SK-N-SH treated with all-trans-retinoic acid at 6 μM for 48 hours (cell line): ENCODE measurements at regions not wholly inside any gene's neighbourhood (a gene's known extent, or its start where the extent isn't known, plus 50 kb on each side); places are given as distances from the start of the nearest gene placed in this dataset.

Experiments used
- ATAC-seq: fragments of 200-7000 bp; cut with Tn5 transposase; 3 replicates; pipeline ENCODE4 v1.9.1; 2020; ENCODE audit warnings: mild to moderate bottlenecking, moderate library complexity
- ARNTL ChIP-seq: fragments of 450-650 bp; formaldehyde crosslinking; IDR thresholded peaks from 2 replicates; pipeline ENCODE4 v1.5.0; 2020; ENCODE audit warnings: low read depth, mild to moderate bottlenecking, moderate library complexity, borderline replicate concordance
- CSDC2 ChIP-seq: fragments of 250-450 bp; sonication (Bioruptor Pico); IDR thresholded peaks from 2 replicates; pipeline ENCODE4 v1.5.0; 2020; ENCODE audit warnings: mild to moderate bottlenecking, moderate library complexity
- ESRRG ChIP-seq: fragments of 250-450 bp; sonication (Bioruptor Pico); IDR thresholded peaks from 2 replicates; pipeline ENCODE4 v1.6.1; 2021; ENCODE audit warnings: mild to moderate bottlenecking
- ISL1 ChIP-seq: fragments of 250-450 bp; sonication (Bioruptor Pico); IDR thresholded peaks from 2 replicates; pipeline ENCODE4 v2.1.2; 2022; ENCODE audit warnings: mild to moderate bottlenecking, moderate library complexity
- OSR1 ChIP-seq: fragments of 250-450 bp; sonication (Bioruptor Pico); IDR thresholded peaks from 2 replicates; pipeline ENCODE4 v1.8.0; 2022; ENCODE audit warnings: moderate library complexity, mild to moderate bottlenecking, inconsistent platforms
- PPARA ChIP-seq: fragments of 250-450 bp; sonication (Bioruptor Pico); IDR thresholded peaks from 2 replicates; pipeline ENCODE4 v1.5.0; 2020; ENCODE audit warnings: mild to moderate bottlenecking, borderline replicate concordance
- RARB ChIP-seq: fragments of 250-450 bp; sonication (Bioruptor Pico); IDR thresholded peaks from 2 replicates; pipeline ENCODE4 v1.8.0; 2021; ENCODE audit warnings: mild to moderate bottlenecking, moderate library complexity
- SNAI2 ChIP-seq: fragments of 250-450 bp; sonication (Bioruptor Pico); IDR thresholded peaks from 2 replicates; pipeline ENCODE4 v1.5.0; 2020; ENCODE audit warnings: mild to moderate bottlenecking, moderate library complexity
- TCF4 ChIP-seq: fragments of 250-450 bp; sonication (Bioruptor Pico); IDR thresholded peaks from 2 replicates; pipeline ENCODE4 v1.8.0; 2021; ENCODE audit warnings: mild to moderate bottlenecking, moderate library complexity, borderline replicate concordance
- TOX ChIP-seq: fragments of 250-450 bp; sonication (Bioruptor Pico); IDR thresholded peaks from 2 replicates; pipeline ENCODE4 v1.8.0; 2021; ENCODE audit warnings: mild to moderate bottlenecking, moderate library complexity, borderline replicate concordance
- ZC3H10 ChIP-seq: fragments of 250-450 bp; sonication (Bioruptor Pico); IDR thresholded peaks from 2 replicates; pipeline ENCODE4 v1.5.1; 2021; ENCODE audit warnings: mild to moderate bottlenecking, moderate library complexity
- ZFP30 ChIP-seq: fragments of 450-650 bp; formaldehyde crosslinking; IDR thresholded peaks from 2 replicates; pipeline ENCODE4 v1.5.0; 2022; ENCODE audit warnings: mild to moderate bottlenecking, moderate library complexity
- ZNF565 ChIP-seq: fragments of 450-650 bp; formaldehyde crosslinking; conservative IDR thresholded peaks from 2 replicates; pipeline ENCODE4 v1.5.0; 2020; ENCODE audit warnings: low read depth, mild to moderate bottlenecking, moderate library complexity
- ZNF70 ChIP-seq: fragments of 450-650 bp; formaldehyde crosslinking; IDR thresholded peaks from 2 replicates; pipeline ENCODE4 v1.5.0; 2020; ENCODE audit warnings: mild to moderate bottlenecking, moderate library complexity
- ZNF8 ChIP-seq: fragments of 450-650 bp; formaldehyde crosslinking; IDR thresholded peaks from 2 replicates; pipeline ENCODE4 v1.5.0; 2020; ENCODE audit warnings: mild to moderate bottlenecking, moderate library complexity
- TF ChIP-seq, protein P1 (sequence below): fragments of 250-450 bp; sonication (Bioruptor Pico); IDR thresholded peaks from 2 replicates; pipeline ENCODE4 v1.5.0; 2020; ENCODE audit warnings: mild to moderate bottlenecking, moderate library complexity
- TF ChIP-seq, protein P2 (sequence below): fragments of 250-450 bp; sonication (Bioruptor Pico); IDR thresholded peaks from 2 replicates; pipeline ENCODE4 v1.5.1; 2020; ENCODE audit warnings: low read depth, mild to moderate bottlenecking, moderate library complexity
- TF ChIP-seq, protein P3 (sequence below): fragments of 250-450 bp; sonication (Bioruptor Pico); IDR thresholded peaks from 2 replicates; pipeline ENCODE4 v1.5.1; 2021; ENCODE audit warnings: mild to moderate bottlenecking, moderate library complexity
- TF ChIP-seq, protein P4 (sequence below): fragments of 250-450 bp; sonication (Bioruptor Pico); IDR thresholded peaks from 2 replicates; pipeline ENCODE4 v1.8.0; 2020; ENCODE audit warnings: mild to moderate bottlenecking, moderate library complexity, borderline replicate concordance
- TF ChIP-seq, protein P5 (sequence below): fragments of 250-450 bp; sonication (Bioruptor Pico); IDR thresholded peaks from 2 replicates; pipeline ENCODE4 v1.8.0; 2021; ENCODE audit warnings: low read depth, mild to moderate bottlenecking, moderate library complexity, borderline replicate concordance

DNA sequence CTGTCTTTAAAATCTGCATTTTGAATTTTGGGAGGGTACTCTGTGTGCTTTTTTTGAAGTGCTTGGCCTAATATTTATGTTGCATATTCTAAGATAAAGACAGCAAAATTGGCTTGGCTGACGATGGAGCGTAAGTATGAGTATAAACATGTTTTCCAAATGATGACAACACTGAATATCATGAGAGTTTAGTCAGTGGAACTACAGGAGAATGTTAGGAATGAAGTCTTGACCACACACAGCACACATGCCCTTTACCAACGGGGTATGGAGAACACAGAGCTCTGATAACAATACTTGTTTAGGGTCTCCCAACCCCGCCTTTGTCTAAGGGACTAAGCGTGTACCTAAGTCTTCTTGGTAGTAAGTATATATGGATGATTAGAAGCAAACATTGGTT is 253.9 kb upstream of the FZD8 start:
- ATAC-seq, result peak; percentile 84
- no peak for TF ChIP-seq RARB (CRISPR knock-in tag)
- TF ChIP-seq ZC3H10 (CRISPR knock-in tag), result no peak
- no peak for TF ChIP-seq ARNTL (CRISPR knock-in tag)
- TF ChIP-seq TOX, result no peak
- TF ChIP-seq, protein P1, sequence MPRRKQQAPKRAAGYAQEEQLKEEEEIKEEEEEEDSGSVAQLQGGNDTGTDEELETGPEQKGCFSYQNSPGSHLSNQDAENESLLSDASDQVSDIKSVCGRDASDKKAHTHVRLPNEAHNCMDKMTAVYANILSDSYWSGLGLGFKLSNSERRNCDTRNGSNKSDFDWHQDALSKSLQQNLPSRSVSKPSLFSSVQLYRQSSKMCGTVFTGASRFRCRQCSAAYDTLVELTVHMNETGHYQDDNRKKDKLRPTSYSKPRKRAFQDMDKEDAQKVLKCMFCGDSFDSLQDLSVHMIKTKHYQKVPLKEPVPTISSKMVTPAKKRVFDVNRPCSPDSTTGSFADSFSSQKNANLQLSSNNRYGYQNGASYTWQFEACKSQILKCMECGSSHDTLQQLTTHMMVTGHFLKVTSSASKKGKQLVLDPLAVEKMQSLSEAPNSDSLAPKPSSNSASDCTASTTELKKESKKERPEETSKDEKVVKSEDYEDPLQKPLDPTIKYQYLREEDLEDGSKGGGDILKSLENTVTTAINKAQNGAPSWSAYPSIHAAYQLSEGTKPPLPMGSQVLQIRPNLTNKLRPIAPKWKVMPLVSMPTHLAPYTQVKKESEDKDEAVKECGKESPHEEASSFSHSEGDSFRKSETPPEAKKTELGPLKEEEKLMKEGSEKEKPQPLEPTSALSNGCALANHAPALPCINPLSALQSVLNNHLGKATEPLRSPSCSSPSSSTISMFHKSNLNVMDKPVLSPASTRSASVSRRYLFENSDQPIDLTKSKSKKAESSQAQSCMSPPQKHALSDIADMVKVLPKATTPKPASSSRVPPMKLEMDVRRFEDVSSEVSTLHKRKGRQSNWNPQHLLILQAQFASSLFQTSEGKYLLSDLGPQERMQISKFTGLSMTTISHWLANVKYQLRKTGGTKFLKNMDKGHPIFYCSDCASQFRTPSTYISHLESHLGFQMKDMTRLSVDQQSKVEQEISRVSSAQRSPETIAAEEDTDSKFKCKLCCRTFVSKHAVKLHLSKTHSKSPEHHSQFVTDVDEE (CRISPR knock-in tag), result no peak
- TF ChIP-seq, protein P2, sequence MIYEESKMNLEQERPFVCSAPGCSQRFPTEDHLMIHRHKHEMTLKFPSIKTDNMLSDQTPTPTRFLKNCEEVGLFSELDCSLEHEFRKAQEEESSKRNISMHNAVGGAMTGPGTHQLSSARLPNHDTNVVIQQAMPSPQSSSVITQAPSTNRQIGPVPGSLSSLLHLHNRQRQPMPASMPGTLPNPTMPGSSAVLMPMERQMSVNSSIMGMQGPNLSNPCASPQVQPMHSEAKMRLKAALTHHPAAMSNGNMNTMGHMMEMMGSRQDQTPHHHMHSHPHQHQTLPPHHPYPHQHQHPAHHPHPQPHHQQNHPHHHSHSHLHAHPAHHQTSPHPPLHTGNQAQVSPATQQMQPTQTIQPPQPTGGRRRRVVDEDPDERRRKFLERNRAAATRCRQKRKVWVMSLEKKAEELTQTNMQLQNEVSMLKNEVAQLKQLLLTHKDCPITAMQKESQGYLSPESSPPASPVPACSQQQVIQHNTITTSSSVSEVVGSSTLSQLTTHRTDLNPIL (CRISPR knock-in tag), result no peak
- no peak for TF ChIP-seq TCF4
- TF ChIP-seq, protein P3, sequence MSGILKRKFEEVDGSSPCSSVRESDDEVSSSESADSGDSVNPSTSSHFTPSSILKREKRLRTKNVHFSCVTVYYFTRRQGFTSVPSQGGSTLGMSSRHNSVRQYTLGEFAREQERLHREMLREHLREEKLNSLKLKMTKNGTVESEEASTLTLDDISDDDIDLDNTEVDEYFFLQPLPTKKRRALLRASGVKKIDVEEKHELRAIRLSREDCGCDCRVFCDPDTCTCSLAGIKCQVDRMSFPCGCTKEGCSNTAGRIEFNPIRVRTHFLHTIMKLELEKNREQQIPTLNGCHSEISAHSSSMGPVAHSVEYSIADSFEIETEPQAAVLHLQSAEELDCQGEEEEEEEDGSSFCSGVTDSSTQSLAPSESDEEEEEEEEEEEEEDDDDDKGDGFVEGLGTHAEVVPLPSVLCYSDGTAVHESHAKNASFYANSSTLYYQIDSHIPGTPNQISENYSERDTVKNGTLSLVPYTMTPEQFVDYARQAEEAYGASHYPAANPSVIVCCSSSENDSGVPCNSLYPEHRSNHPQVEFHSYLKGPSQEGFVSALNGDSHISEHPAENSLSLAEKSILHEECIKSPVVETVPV (CRISPR knock-in tag), result no peak
- TF ChIP-seq CSDC2 (CRISPR knock-in tag), result no peak
- no peak for TF ChIP-seq SNAI2 (CRISPR knock-in tag)
- no peak for TF ChIP-seq ESRRG
- no peak for TF ChIP-seq ZNF8 (CRISPR knock-in tag)
- TF ChIP-seq, protein P4, sequence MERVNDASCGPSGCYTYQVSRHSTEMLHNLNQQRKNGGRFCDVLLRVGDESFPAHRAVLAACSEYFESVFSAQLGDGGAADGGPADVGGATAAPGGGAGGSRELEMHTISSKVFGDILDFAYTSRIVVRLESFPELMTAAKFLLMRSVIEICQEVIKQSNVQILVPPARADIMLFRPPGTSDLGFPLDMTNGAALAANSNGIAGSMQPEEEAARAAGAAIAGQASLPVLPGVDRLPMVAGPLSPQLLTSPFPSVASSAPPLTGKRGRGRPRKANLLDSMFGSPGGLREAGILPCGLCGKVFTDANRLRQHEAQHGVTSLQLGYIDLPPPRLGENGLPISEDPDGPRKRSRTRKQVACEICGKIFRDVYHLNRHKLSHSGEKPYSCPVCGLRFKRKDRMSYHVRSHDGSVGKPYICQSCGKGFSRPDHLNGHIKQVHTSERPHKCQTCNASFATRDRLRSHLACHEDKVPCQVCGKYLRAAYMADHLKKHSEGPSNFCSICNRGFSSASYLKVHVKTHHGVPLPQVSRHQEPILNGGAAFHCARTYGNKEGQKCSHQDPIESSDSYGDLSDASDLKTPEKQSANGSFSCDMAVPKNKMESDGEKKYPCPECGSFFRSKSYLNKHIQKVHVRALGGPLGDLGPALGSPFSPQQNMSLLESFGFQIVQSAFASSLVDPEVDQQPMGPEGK (CRISPR knock-in tag), result no peak
- TF ChIP-seq OSR1, result no peak
- TF ChIP-seq, protein P5, sequence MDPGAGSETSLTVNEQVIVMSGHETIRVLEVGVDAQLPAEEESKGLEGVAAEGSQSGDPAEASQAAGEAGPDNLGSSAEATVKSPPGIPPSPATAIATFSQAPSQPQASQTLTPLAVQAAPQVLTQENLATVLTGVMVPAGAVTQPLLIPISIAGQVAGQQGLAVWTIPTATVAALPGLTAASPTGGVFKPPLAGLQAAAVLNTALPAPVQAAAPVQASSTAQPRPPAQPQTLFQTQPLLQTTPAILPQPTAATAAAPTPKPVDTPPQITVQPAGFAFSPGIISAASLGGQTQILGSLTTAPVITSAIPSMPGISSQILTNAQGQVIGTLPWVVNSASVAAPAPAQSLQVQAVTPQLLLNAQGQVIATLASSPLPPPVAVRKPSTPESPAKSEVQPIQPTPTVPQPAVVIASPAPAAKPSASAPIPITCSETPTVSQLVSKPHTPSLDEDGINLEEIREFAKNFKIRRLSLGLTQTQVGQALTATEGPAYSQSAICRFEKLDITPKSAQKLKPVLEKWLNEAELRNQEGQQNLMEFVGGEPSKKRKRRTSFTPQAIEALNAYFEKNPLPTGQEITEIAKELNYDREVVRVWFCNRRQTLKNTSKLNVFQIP (CRISPR knock-in tag), result no peak
- TF ChIP-seq ZFP30 (CRISPR knock-in tag), result no peak

DNA sequence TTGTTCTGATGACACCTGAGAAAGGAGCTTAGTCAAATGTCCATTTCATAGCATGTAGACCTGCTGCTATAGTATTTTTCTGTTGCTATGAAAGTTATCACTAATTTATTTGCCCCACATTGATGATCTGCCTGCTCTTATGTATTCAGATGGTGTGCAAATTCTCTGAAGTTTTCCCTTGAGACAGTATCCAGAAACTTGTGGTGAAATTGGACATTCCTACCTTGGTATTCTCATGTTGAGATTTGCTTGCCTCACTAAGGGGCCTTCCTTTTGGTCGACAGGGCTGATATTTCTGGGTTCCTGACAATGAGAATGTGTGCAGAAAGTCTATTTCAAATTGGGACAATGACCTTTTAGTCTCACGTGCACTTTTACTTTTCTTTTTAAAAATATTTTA is 253.2 kb upstream of the FZD8 start:
- TF ChIP-seq, protein P5 (CRISPR knock-in tag), result no peak
- no peak for TF ChIP-seq ZNF70 (CRISPR knock-in tag)
- TF ChIP-seq, protein P3 (CRISPR knock-in tag), result no peak
- no peak for TF ChIP-seq TOX
- no peak for TF ChIP-seq ZNF565 (CRISPR knock-in tag)
- no peak for TF ChIP-seq ZFP30 (CRISPR knock-in tag)
- TF ChIP-seq ISL1 (CRISPR knock-in tag), result no peak
- TF ChIP-seq PPARA (CRISPR knock-in tag), result no peak
- TF ChIP-seq RARB (CRISPR knock-in tag), result no peak
- TF ChIP-seq ARNTL (CRISPR knock-in tag), result no peak
- no peak for ATAC-seq
